ENCODE measurements at regions not wholly inside any gene's neighbourhood (a gene's known extent, or its start where the extent isn't known, plus 50 kb on each side); places are given as distances from the start of the nearest gene placed in this dataset.

DNA sequence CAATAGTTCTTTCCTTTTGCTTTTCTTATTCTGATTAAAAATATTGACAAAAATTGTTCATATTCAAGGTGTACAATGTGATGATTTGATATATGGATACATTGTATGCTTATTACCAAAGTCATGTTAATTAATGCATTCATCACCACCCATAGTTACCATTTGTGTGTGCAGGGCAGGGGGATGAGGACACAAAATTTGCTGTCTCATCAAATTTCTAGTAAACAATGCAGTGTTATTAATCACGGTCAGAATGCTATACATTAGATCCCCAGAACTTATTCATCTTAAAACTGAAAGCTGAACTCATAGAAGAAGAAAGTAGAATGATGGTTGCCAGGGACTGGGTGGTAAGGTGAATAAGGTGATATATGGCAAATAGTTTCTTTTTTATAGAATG is 303.7 kb upstream of the SLC24A2 start:
- no peaks in the 10 kb centered on the region for H3K9me3 ChIP-seq (ENCODE audit: insufficient read depth in 2 of 2, low read depth in 1 of 2, low read length in 1 of 2)
- H2AK5ac ChIP-seq (ENCODE audit: low read depth, low read length) = no peak overlapping the region
- no peaks in the 10 kb centered on the region for H3K79me2 ChIP-seq (ENCODE audit: control insufficient read depth in 1 of 2, insufficient read depth in 2 of 2, low read length in 2 of 2)
- no peak overlapping the region for H3K9ac ChIP-seq (replicated peaks in 1 of 4; ENCODE audit: extremely low read depth in 1 of 4, low read depth in 3 of 4, low read length in 3 of 4)
- H3K4ac ChIP-seq (replicated peaks; ENCODE audit: insufficient read length, low read depth, low read length) = no peak overlapping the region
- WGBS, 2 experiments (ENCODE audit: extremely low coverage in 1 of 2, insufficient coverage in 1 of 2, insufficient read length in 1 of 2, insufficient replicate concordance in 2 of 2, low coverage in 1 of 2, low lambda C conversion rate in 2 of 2, missing lambda C conversion rate in 1 of 2) = 87% methylated on average over 1 of the region's 1 CpG; no CpG with 5 or more reads in 1 of the 2 experiments
- FAIRE-seq = no peak
- no peak overlapping the region for H2BK15ac ChIP-seq (ENCODE audit: low read length)
- H4K8ac ChIP-seq (ENCODE audit: extremely low read depth, insufficient read depth, low read length) = no peak overlapping the region
- no peak overlapping the region for H2AFZ ChIP-seq (ENCODE audit: low read length)
- no peak overlapping the region for H3K4me3 ChIP-seq (ENCODE audit: extremely low read depth in 1 of 4, insufficient read depth in 2 of 4, low read depth in 3 of 4, low read length in 4 of 4)
- no peak overlapping the region for H2BK20ac ChIP-seq (ENCODE audit: low read length)
- no peak overlapping the region for H3K27ac ChIP-seq (ENCODE audit: low read depth, low read length)
- H3K56ac ChIP-seq (replicated peaks; ENCODE audit: insufficient read length, low read depth, low read length) = no peak overlapping the region
- H2BK120ac ChIP-seq (replicated peaks; ENCODE audit: low read depth, low read length) = no peak overlapping the region
- H3K23ac ChIP-seq (ENCODE audit: insufficient read length) = no peak overlapping the region
- ChIA-PET POLR2A (ENCODE audit: partially characterized antibody) (no interaction called here), CTCF (ENCODE audit: partially characterized antibody) (no interaction called here)
- H3K4me2 ChIP-seq (ENCODE audit: insufficient read depth in 1 of 2, low read depth in 2 of 2, low read length in 2 of 2) = no peak overlapping the region
- no peaks in the 10 kb centered on the region for H3K79me1 ChIP-seq (ENCODE audit: low read depth, low read length)
- no peaks in the 10 kb centered on the region for H4K20me1 ChIP-seq (replicated peaks in 1 of 2; ENCODE audit: control insufficient read depth in 1 of 2, insufficient read depth in 2 of 2, low read length in 2 of 2)
- H4K5ac ChIP-seq (ENCODE audit: insufficient read length, low read depth, low read length) = no peak overlapping the region
- no peaks in the 10 kb centered on the region for H3K27me3 ChIP-seq (replicated peaks in 1 of 4; ENCODE audit: control insufficient read depth in 3 of 4, extremely low read depth in 1 of 4, insufficient read depth in 3 of 4, low read length in 3 of 4)
- no peak for TF ChIP-seq CBX8 (IDR thresholded peaks at IDR 0.05; ENCODE audit: borderline replicate concordance, low read depth, low read length)
- peak; percentile 78 for TF ChIP-seq MAFK (IDR thresholded peaks at IDR 0.05; ENCODE audit: low read depth, low read length)
- no peaks in the 10 kb centered on the region for H3K4me1 ChIP-seq (replicated peaks in 1 of 4; ENCODE audit: control insufficient read depth in 3 of 4, insufficient read depth in 4 of 4, low read length in 3 of 4)
- DNase-seq (ENCODE audit: low read depth in 1 of 2, low spot score in 2 of 2) = no peak
- H3K18ac ChIP-seq (ENCODE audit: extremely low read depth, low read length) = no peak overlapping the region
- H2BK5ac ChIP-seq (ENCODE audit: low read depth, low read length) = no peak overlapping the region
- no peak overlapping the region for H4K91ac ChIP-seq (replicated peaks; ENCODE audit: insufficient read length, low read length)
- H3K36me3 ChIP-seq (ENCODE audit: control insufficient read depth in 2 of 4, insufficient read depth in 4 of 4, low read length in 3 of 4) = no peaks in the 10 kb centered on the region
- no peaks in the 10 kb centered on the region for H3K23me2 ChIP-seq (ENCODE audit: low read depth, low read length)
- H2BK12ac ChIP-seq (ENCODE audit: low read depth, low read length) = no peak overlapping the region
- H3K14ac ChIP-seq (ENCODE audit: insufficient read length) = no peak overlapping the region

All from H1 (cell line).